Heart left ventricle (tissue), 16 donors: ENCODE measurements at regions not wholly inside any gene's neighbourhood (a gene's known extent, or its start where the extent isn't known, plus 50 kb on each side); places are given as distances from the start of the nearest gene placed in this dataset.

Experiments
- ATAC-seq, 4 donors: fragments of 200-7000 bp; cut with Tn5 transposase; one replicate each; pipeline ENCODE4 v1.9.1; 2020 to 2022; ENCODE audit warnings: moderate library complexity in 4 of 4, mild to moderate bottlenecking in 3 of 4, moderate number of reproducible peaks in 1 of 4
- DNase-seq, 5 donors: peaks; one replicate each; pipeline ENCODE4 v3.0.0-alpha.2; 2020
- H3K27ac ChIP-seq, 12 donors: fragments of 200-600 bp; sonication (generic) in 4 of 12; one replicate each; pipeline versions ENCODE4 v1.5.0 to v1.8.0; 2016 to 2022; ENCODE audit warnings: mild to moderate bottlenecking in 2 of 12
- H3K27me3 ChIP-seq, 9 donors: fragments of 200-600 bp; sonication (generic) in 2 of 9; one replicate each; pipeline versions ENCODE4 v1.5.1 to v1.8.0; 2016 to 2022; ENCODE audit warnings: mild to moderate bottlenecking in 3 of 9
- H3K36me3 ChIP-seq, 9 donors: fragments of 200-600 bp; sonication (generic) in 2 of 9; one replicate each; pipeline versions ENCODE4 v1.5.0 to v1.8.0; 2018 to 2022; ENCODE audit warnings: mild to moderate bottlenecking in 2 of 9
- H3K4me1 ChIP-seq, 12 donors: fragments of 200-600 bp; sonication (generic) in 4 of 12; one replicate each; pipeline versions ENCODE4 v1.5.0 to v1.8.0; 2016 to 2022; ENCODE audit warnings: mild to moderate bottlenecking in 3 of 12
- H3K4me3 ChIP-seq, 12 donors: fragments of 200-600 bp; sonication (generic) in 4 of 12; one replicate each; pipeline versions ENCODE4 v1.5.0 to v1.8.0; 2017 to 2022; ENCODE audit warnings: mild to moderate bottlenecking in 9 of 12, moderate library complexity in 4 of 12
- H3K9me3 ChIP-seq, 12 donors: fragments of 200-600 bp; sonication (generic) in 4 of 12; one replicate each; pipeline versions ENCODE4 v1.5.0 to v1.8.0; 2016 to 2022; ENCODE audit warnings: mild to moderate bottlenecking in 1 of 12
- POLR2A ChIP-seq, 2 donors: fragments of 450-650 bp; IDR thresholded peaks; one replicate each; pipeline ENCODE4 v1.6.1; 2017; ENCODE audit warnings: antibody characterized with exemption in 2 of 2, mild to moderate bottlenecking in 2 of 2, moderate library complexity in 2 of 2
- WGBS, 4 donors: extraction: QIAGEN DNeasy Blood & Tissue Kit in 2 of 4; methylation state at CpG; one replicate each; pipeline versions ENCODE4 v1.1.5 to v1.1.7; 2013 to 2018; 5-methylcytosine and 5-hydroxymethylcytosine counted together
- intact Hi-C, 10 donors: fragments of 100-400 bp; cut with DNase I; formaldehyde crosslinking; loops; one replicate each; pipeline versions ENCODE4 v1.11.1 to v1.14.2; 2022
- TF ChIP-seq, protein P1 (sequence below), 12 donors: fragments of 200-600 bp; sonication (generic) in 4 of 12; IDR thresholded peaks; one replicate each; pipeline versions ENCODE4 v1.5.0 to v1.8.0; 2018 to 2022; ENCODE audit warnings: antibody characterized with exemption in 12 of 12, mild to moderate bottlenecking in 5 of 12
- donor health status: ischemic (EF 13 %, LVEDD 7.1; RV severe dilation, severe dysfunction).
- donor health status: healthy with polysubstance abuse.
- donor health status: DM: no; HTN: yes; CAD: no.
- donor health status: DM: no; HTN: no; CAD: no.
- donor health status: ischemic (EF 25% LVEDD 6.9; RV normal size, moderate dysfunction).
- donor health status: ischemic (EF 25% LVEDD 5.7; RV mildly dilated, moderate dysfunction).
- donor health status: healthy.
- donor health status: DM: yes; HTN: yes; CAD: no.
- donor health status: ischemic (EF 35%, LVEDD 5.7; RV mildly dilated, moderate dysfunction).
- donor health status: nonischemic (EF 11% LVEDD 7.7; RV severe dilation, severe dysfunction).
- donor health status: DM: yes; HTN: yes; CAD: no.
- donor health status: PGD.
- donor health status: ischemic (EF 29% LVEDD 5.4; RV normal size, mild dysfunction).
- donor health status: nonischemic (EF 23%, LVEDD 6.1; RV moderate dilation, normal function).

GRCh38 chr3:151962912-151963311, 89.5 kb downstream of the SUCNR1 start:
- Histone ChIP-seq H3K27ac (no peak overlapping the region), H3K9me3 (no peaks in the 10 kb centered on the region), H3K36me3 (no peaks in the 10 kb centered on the region), H3K27me3 (no peaks in the 10 kb centered on the region), H3K4me1 (no peaks in the 10 kb centered on the region), H3K4me3 (no peak overlapping the region)
- no peak for ATAC-seq
- intact Hi-C loops = no loop called here
- DNase-seq = no peak
- TF ChIP-seq, protein P1, sequence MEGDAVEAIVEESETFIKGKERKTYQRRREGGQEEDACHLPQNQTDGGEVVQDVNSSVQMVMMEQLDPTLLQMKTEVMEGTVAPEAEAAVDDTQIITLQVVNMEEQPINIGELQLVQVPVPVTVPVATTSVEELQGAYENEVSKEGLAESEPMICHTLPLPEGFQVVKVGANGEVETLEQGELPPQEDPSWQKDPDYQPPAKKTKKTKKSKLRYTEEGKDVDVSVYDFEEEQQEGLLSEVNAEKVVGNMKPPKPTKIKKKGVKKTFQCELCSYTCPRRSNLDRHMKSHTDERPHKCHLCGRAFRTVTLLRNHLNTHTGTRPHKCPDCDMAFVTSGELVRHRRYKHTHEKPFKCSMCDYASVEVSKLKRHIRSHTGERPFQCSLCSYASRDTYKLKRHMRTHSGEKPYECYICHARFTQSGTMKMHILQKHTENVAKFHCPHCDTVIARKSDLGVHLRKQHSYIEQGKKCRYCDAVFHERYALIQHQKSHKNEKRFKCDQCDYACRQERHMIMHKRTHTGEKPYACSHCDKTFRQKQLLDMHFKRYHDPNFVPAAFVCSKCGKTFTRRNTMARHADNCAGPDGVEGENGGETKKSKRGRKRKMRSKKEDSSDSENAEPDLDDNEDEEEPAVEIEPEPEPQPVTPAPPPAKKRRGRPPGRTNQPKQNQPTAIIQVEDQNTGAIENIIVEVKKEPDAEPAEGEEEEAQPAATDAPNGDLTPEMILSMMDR (IDR thresholded peaks at IDR 0.05) = no peak

DNA sequence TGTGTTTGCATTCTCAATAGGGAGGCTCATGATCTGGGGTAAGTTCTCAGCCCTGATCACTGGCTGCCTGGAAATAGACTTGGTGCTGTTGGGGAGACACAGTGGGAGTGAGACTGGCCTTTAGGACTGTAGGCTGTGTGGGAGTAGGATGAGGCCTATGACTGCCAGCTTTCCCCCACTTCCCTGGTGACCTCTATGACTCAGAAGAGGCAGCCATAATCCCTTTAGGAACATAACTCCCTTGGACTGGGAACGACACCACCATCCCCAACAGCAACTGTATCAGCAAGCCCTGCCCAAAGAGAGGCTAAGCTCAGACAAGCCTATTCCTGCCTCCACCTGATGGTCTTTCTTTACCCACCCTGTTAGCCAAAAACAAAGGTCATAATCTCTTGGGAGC, 91.3 kb downstream of the SUCNR1 start:
- intact Hi-C loops = no loop called here
- Histone ChIP-seq H3K9me3 (no peaks in the 10 kb centered on the region), H3K4me1 (no peaks in the 10 kb centered on the region), H3K27ac (no peak overlapping the region), H3K27me3 (no peaks in the 10 kb centered on the region), H3K4me3 (no peak overlapping the region), H3K36me3 (no peaks in the 10 kb centered on the region)
- no peak for TF ChIP-seq POLR2A (IDR thresholded peaks at IDR 0.05)
- TF ChIP-seq, protein P1 (IDR thresholded peaks at IDR 0.05) = no peak
- WGBS, 4 donors = 74 to 83% (median 74%) methylated on average over 1 of the region's 1 CpG; no CpG with 5 or more reads in 1 of the 4 donors
- ATAC-seq (no peak), DNase-seq (no peak)

DNA sequence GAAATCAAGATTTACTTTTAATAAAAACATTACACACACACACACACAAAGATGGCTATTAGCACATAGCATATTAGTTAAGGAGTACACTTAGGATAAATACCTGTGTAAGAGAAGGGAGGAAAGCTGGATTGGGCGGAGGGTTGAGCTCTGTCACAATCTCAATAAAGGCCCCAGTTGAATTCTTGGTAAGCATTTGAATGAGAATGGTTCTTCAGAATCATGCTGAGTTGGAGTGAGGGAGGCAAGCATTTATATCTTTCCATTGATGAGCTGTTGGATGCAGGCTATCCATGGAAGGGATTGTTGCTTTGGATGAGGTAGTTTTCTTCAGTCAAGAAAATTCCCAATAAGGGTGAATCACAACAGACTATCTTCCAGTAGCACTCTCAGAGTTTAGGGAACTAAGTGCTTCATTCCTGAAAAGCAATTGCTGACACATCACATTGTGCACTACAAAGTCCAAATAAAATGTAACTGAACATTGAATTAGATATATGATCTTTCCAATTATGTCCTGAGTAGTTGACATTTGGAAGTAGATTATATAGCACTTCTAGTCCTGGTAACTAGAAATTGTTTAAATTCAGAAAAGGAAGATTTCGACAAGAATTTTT, 95.7 kb downstream of the SUCNR1 start:
- Histone ChIP-seq H3K27me3 (no peaks in the 10 kb centered on the region), H3K4me3 (no peak overlapping the region), H3K9me3 (no peaks in the 10 kb centered on the region), H3K4me1 (no peaks in the 10 kb centered on the region), H3K27ac (no peak overlapping the region), H3K36me3 (no peaks in the 10 kb centered on the region)
- 87 to 93% (median 92%) methylated on average over 2 of the region's 2 CpGs for WGBS, 4 donors
- DNase-seq (no peak), ATAC-seq (no peak)
- TF ChIP-seq, protein P1 (IDR thresholded peaks at IDR 0.05) = no peak
- no peak for TF ChIP-seq POLR2A (IDR thresholded peaks at IDR 0.05)
- intact Hi-C loops = no loop called here

DNA sequence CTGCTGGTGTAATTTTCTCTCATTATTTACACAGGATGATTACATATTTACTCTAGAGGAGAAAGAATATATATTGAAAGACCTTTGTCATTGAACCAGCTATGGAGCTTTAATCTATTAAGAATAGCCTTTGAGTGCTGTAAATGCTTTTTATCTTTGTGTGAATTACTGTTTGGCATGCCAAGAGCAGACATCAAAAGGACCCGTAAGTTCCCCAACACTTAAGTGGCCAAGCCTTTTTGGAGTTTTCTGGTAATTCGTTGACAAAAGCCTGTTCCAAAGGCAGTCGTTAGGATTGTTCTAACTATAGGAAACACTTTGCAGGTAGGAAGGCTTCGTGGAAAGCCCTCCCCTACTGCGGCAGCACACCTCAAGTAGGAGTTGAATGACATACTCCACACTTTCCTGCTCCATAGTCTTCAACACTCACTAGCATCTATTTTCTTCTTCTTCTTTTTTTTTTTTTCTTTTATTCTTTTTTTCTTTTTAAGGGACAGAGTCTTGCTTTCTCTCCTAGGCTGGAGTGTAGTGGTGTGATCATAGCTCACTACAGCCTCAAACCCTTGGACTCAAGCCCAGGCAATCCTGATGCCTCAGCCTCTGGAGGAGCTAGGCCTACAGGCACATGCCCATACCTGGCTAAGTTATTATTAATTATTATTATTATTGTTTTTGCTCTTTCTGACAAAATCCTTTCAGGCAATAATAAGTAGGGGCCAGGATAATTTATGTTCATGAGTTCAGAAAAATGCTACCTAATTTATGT, 98.6 kb downstream of the SUCNR1 start:
- Histone ChIP-seq H3K27ac (no peak overlapping the region), H3K4me1 (peaks cover 0 to 7% (median 0%) of the 10 kb centered on the region in 12 donors), H3K9me3 (no peaks in the 10 kb centered on the region), H3K27me3 (no peaks in the 10 kb centered on the region), H3K36me3 (no peaks in the 10 kb centered on the region), H3K4me3 (no peak overlapping the region)
- intact Hi-C loops = no loop called here
- no peak for TF ChIP-seq POLR2A (IDR thresholded peaks at IDR 0.05)
- no peak for ATAC-seq
- 42 to 53% (median 48%) methylated on average over 5 of the region's 5 CpGs for WGBS, 4 donors
- no peak for DNase-seq
